Endodermal cell (in vitro differentiated cells): ENCODE measurements at regions not wholly inside any gene's neighbourhood (a gene's known extent, or its start where the extent isn't known, plus 50 kb on each side); places are given as distances from the start of the nearest gene placed in this dataset.

Experiments used
- DNase-seq: peaks from one replicate; pipeline ENCODE4 v3.0.0-alpha.2; 2017
- H3K27ac ChIP-seq: 2 replicates; pipeline ENCODE4 v1.5.1; 2013; ENCODE audit warnings: mild to moderate bottlenecking, low read depth, low read length, moderate library complexity
- H3K27me3 ChIP-seq: 2 replicates; pipeline ENCODE4 v1.6.1; 2013; ENCODE audit warnings: mild to moderate bottlenecking, low read length, moderate library complexity; ENCODE audit not compliant: insufficient read depth, control insufficient read depth, poor library complexity, severe bottlenecking
- H3K36me3 ChIP-seq: 2 replicates; pipeline ENCODE4 v1.7.0; 2013; ENCODE audit warnings: mild to moderate bottlenecking, low read length, moderate library complexity; ENCODE audit not compliant: control insufficient read depth, insufficient read depth
- H3K4me1 ChIP-seq: one replicate; pipeline ENCODE4 v1.7.0; 2013; ENCODE audit warnings: low read length; ENCODE audit not compliant: control insufficient read depth, insufficient read depth
- H3K4me3 ChIP-seq: 2 replicates; pipeline ENCODE4 v1.5.1; 2013; ENCODE audit warnings: mild to moderate bottlenecking, low read length, moderate library complexity
- H3K9ac ChIP-seq: 2 replicates; pipeline ENCODE4 v1.6.1; 2013; ENCODE audit warnings: mild to moderate bottlenecking, low read length, moderate library complexity; ENCODE audit not compliant: poor library complexity, severe bottlenecking; ENCODE audit errors: extremely low read depth
- H3K9me3 ChIP-seq: 2 replicates; pipeline ENCODE4 v1.6.1; 2013; ENCODE audit warnings: mild to moderate bottlenecking, low read length, moderate library complexity; ENCODE audit not compliant: control insufficient read depth
- H3K27ac Mint-ChIP-seq: 2 replicates; pipeline ENCODE4 v1.8.0; 2020; ENCODE audit warnings: mixed read lengths
- H3K27me3 Mint-ChIP-seq: 2 replicates; pipeline ENCODE4 v1.8.0; 2021; ENCODE audit warnings: mild to moderate bottlenecking, mixed read lengths; ENCODE audit not compliant: insufficient read depth
- H3K36me3 Mint-ChIP-seq: 2 replicates; pipeline ENCODE4 v1.8.0; 2020; ENCODE audit warnings: low read depth, mixed read lengths
- H3K4me1 Mint-ChIP-seq: 2 replicates; pipeline ENCODE4 v1.8.0; 2020; ENCODE audit warnings: mixed read lengths
- H3K4me3 Mint-ChIP-seq: 2 replicates; pipeline ENCODE4 v1.8.0; 2020; ENCODE audit warnings: mild to moderate bottlenecking, moderate library complexity, mixed read lengths
- H3K9me3 Mint-ChIP-seq: 2 replicates; pipeline ENCODE4 v1.8.0; 2020; ENCODE audit warnings: mild to moderate bottlenecking, mixed read lengths
- CTCF ChIP-seq: fragments of 200-600 bp; sonication (generic); conservative IDR thresholded peaks from 2 replicates; pipeline ENCODE4 v1.5.0; 2021; ENCODE audit warnings: antibody characterized with exemption, mild to moderate bottlenecking
- WGBS, 2 experiments: methylation state at CpG; one replicate each; pipeline versions ENCODE4 v1.1.5 to v1.1.7; 2013; ENCODE audit warnings: missing lambda C conversion rate in 2 of 2, mixed read lengths in 1 of 2; ENCODE audit not compliant: insufficient coverage in 1 of 2, insufficient read length in 1 of 2; 5-methylcytosine and 5-hydroxymethylcytosine counted together

- no peaks in the 10 kb centered on the region for H3K27me3 ChIP-seq
- H3K4me1 Mint-ChIP-seq: peaks cover 2% of the 10 kb centered on the region
- 92% methylated on average over 1 of the region's 1 CpG; no CpG with 5 or more reads in 1 of the 2 experiments for WGBS, 2 experiments
Observed at GRCh38 chr16:63462316-63462715, 1426.1 kb upstream of the CDH8 start.

DNA sequence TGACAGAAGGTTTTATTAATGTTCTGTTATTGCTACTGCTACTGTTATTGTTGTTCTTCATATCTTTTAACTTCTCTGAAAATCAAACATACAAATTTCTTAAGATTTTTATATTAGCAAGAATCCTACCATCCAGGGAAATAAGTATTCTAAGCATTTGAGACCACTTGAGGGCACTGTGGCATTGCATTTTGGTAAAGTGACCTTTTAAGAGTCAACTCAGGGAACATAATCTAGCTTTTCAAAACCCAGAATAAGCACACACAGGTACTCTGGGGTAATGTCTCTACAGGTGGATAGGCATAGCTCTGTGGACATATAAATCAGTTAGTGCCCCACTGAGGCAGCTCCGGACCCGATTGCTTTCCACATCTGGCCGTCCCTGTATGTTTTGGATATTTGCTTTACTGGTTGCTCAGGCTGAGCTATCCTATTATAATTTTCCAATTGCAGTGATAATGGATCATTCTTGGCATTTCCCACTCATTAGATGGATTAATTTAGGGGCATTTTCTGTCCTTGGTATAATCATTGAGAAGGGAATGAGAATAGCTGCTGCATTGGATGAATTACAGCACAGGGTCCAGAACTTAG lies 1425.1 kb upstream of the CDH8 start:
- peak; percentile 70 for DNase-seq
- H3K27me3 Mint-ChIP-seq: no peaks in the 10 kb centered on the region
- Histone ChIP-seq H3K4me1 (no peaks in the 10 kb centered on the region), H3K4me3 (no peak overlapping the region), H3K9me3 (no peaks in the 10 kb centered on the region), H3K36me3 (no peaks in the 10 kb centered on the region), H3K27me3 (no peaks in the 10 kb centered on the region), H3K27ac (no peak overlapping the region), H3K9ac (no peak overlapping the region)
- TF ChIP-seq CTCF: peak; percentile 87
- peaks cover 2% of the 10 kb centered on the region for H3K4me1 Mint-ChIP-seq
- no peaks in the 10 kb centered on the region for H3K9me3 Mint-ChIP-seq
- WGBS, 2 experiments: 85 to 87% methylated on average over 3 of the region's 3 CpGs
- no peak overlapping the region for H3K27ac Mint-ChIP-seq
- no peak overlapping the region for H3K4me3 Mint-ChIP-seq
- no peaks in the 10 kb centered on the region for H3K36me3 Mint-ChIP-seq

More at GRCh38 chr16:63462316-63462715, 1426.1 kb upstream of the CDH8 start:
- H3K9me3 ChIP-seq: no peaks in the 10 kb centered on the region
- no peak for DNase-seq
- H3K4me3 ChIP-seq: no peak overlapping the region
- TF ChIP-seq CTCF: no peak
- H3K27me3 Mint-ChIP-seq: no peaks in the 10 kb centered on the region
- H3K27ac ChIP-seq: no peak overlapping the region
- H3K27ac Mint-ChIP-seq: no peak overlapping the region
- H3K36me3 Mint-ChIP-seq: no peaks in the 10 kb centered on the region
- no peak overlapping the region for H3K9ac ChIP-seq
- no peaks in the 10 kb centered on the region for H3K4me1 ChIP-seq
- H3K9me3 Mint-ChIP-seq: no peaks in the 10 kb centered on the region
- no peak overlapping the region for H3K4me3 Mint-ChIP-seq
- no peaks in the 10 kb centered on the region for H3K36me3 ChIP-seq

DNA sequence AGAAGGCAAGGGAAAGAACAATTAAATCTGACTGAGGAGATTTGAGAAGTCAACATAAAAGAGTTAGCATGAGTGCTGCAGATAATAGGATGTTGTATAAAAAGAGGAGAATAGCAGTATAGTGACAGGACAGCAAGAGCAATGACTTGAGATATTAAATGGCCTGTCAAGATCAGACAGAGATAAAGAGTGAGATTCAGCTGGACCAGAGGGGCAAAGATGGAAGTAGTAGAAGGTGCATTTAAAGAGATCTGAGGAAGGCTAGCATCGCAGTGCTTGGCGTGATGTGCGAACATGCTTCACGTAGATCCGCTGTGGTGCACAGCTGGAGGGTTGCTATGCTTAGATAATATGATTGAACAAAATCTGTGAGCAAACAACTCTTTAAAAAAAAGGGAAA lies 1422.6 kb upstream of the CDH8 start:
- Mint-ChIP-seq H3K9me3 (no peaks in the 10 kb centered on the region), H3K36me3 (no peaks in the 10 kb centered on the region), H3K4me3 (no peak overlapping the region), H3K27me3 (no peaks in the 10 kb centered on the region), H3K27ac (no peak overlapping the region), H3K4me1 (peaks cover 4% of the 10 kb centered on the region)
- H3K9ac ChIP-seq: no peak overlapping the region
- no peak for DNase-seq
- H3K9me3 ChIP-seq: no peaks in the 10 kb centered on the region
- TF ChIP-seq CTCF: no peak
- no peaks in the 10 kb centered on the region for H3K27me3 ChIP-seq
- no peak overlapping the region for H3K27ac ChIP-seq
- no peaks in the 10 kb centered on the region for H3K36me3 ChIP-seq
- H3K4me3 ChIP-seq: no peak overlapping the region
- H3K4me1 ChIP-seq: no peaks in the 10 kb centered on the region
- WGBS, 2 experiments: 84 to 95% methylated on average over 5 of the region's 5 CpGs
